Fibroblast of lung (primary cell): ENCODE measurements at regions not wholly inside any gene's neighbourhood (a gene's known extent, or its start where the extent isn't known, plus 50 kb on each side); places are given as distances from the start of the nearest gene placed in this dataset.

Source experiments
- CTCF ChIP-seq, 2 donors: IDR thresholded peaks in 1 of 2; conservative IDR thresholded peaks in 1 of 2; 1 replicate in 1 of 2; 2 replicates in 1 of 2; pipeline ENCODE4 v1.5.1; 2011 to 2012; ENCODE audit warnings: low read length in 2 of 2, control low read depth in 1 of 2, inconsistent platforms in 1 of 2, low read depth in 1 of 2, mild to moderate bottlenecking in 1 of 2
- EZH2 ChIP-seq: IDR thresholded peaks from 2 replicates; pipeline ENCODE4 v1.5.1; 2012; ENCODE audit warnings: low read length, control low read depth, mild to moderate bottlenecking; ENCODE audit errors: missing control alignments

DNA sequence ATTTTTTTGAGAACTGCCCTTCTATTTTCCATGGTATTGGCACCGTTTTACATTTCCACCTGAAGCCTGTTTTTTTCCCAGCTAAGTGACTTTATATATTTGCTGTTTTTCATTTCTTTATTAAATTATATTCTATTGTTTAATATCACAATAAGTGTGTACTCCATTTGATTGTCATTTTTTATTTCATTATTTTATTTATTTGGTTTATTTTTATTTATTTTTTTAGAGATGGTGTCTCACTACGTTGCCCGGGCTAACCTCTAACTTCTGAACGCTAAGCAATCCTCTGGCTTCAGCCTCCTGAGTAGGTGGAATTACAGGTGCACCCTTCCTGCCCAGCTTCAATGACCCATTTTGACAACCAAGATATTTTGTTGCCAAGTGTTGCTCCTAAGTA is 202.6 kb downstream of the SIM1 start:
- no peak for TF ChIP-seq CTCF (conservative IDR thresholded peaks at IDR 0.05 in 1 of 2, IDR thresholded peaks at IDR 0.05 in 1 of 2; ENCODE audit: low read depth in 1 of 2, low read length in 2 of 2)
- no peak for TF ChIP-seq EZH2
